NCI-H2227 treated with DMSO at 0.1 percent for 48 hours (cell line): ENCODE measurements at regions not wholly inside any gene's neighbourhood (a gene's known extent, or its start where the extent isn't known, plus 50 kb on each side); places are given as distances from the start of the nearest gene placed in this dataset.
"Not testable (repeated sequence)": the region's sequence is repeated elsewhere in the genome, so short reads cannot be mapped to it uniquely, and the experiment has no call there.

ENCODE experiments used
- DNase-seq: peaks from one replicate; lab custom pipeline; 2025; lab: John Stamatoyannopoulos, UW

- DNase-seq: no peak
These were observed 396.3 kb downstream of the LIG4 start for GRCh38 chr13:107819071-107819470.

- DNase-seq: no peak
These were observed 397.6 kb downstream of the LIG4 start for GRCh38 chr13:107817647-107818287.

GRCh38 chr13:107812014-107812412 lies 403.3 kb downstream of the LIG4 start:
- DNase-seq: no peak

GRCh38 chr13:107811233-107812013 lies 403.9 kb downstream of the LIG4 start:
- DNase-seq: no peak

- no peak for DNase-seq
These were observed 406.2 kb downstream of the LIG4 start for GRCh38 chr13:107809125-107809524.

GRCh38 chr13:107808389-107808788 lies 406.9 kb downstream of the LIG4 start:
- no peak for DNase-seq

GRCh38 chr13:107807306-107808073 lies 407.8 kb downstream of the LIG4 start:
- DNase-seq: no peak

GRCh38 chr13:107806726-107807125 lies 408.6 kb downstream of the LIG4 start:
- DNase-seq: no peak

- no peak for DNase-seq
These were observed 411.4 kb downstream of the LIG4 start for GRCh38 chr13:107803822-107804495.

GRCh38 chr13:107801621-107802020 lies 413.7 kb downstream of the LIG4 start:
- DNase-seq: no peak

GRCh38 chr13:107799001-107799400 lies 416.3 kb downstream of the LIG4 start:
- DNase-seq: peak; percentile 13

- DNase-seq: no peak
These were observed 424.9 kb downstream of the LIG4 start for GRCh38 chr13:107790397-107790796.

- DNase-seq: no peak
These were observed 426.7 kb downstream of the LIG4 start for GRCh38 chr13:107788464-107789165.

- DNase-seq: not testable (repeated sequence)
These were observed 432.7 kb downstream of the LIG4 start for GRCh38 chr13:107782646-107783045.

- no peak for DNase-seq
These were observed 437.2 kb downstream of the LIG4 start for GRCh38 chr13:107778094-107778493.

- DNase-seq: no peak
These were observed 444.8 kb downstream of the LIG4 start for GRCh38 chr13:107770541-107770940.

- no peak for DNase-seq
These were observed 448.2 kb downstream of the LIG4 start for GRCh38 chr13:107767119-107767518.

GRCh38 chr13:107765724-107766401 lies 449.5 kb downstream of the LIG4 start:
- DNase-seq: peak; percentile 83

- no peak for DNase-seq
These were observed 451.3 kb downstream of the LIG4 start for GRCh38 chr13:107764046-107764445.

- DNase-seq: no peak
These were observed 461.6 kb downstream of the LIG4 start for GRCh38 chr13:107753748-107754147.

- DNase-seq: no peak
These were observed 462.0 kb downstream of the LIG4 start for GRCh38 chr13:107753291-107753690.
